ENCODE measurements at regions not wholly inside any gene's neighbourhood (a gene's known extent, or its start where the extent isn't known, plus 50 kb on each side); places are given as distances from the start of the nearest gene placed in this dataset.

GRCh38 chr10:128693493-128694131, 567.4 kb upstream of the MKI67 start:
- Histone ChIP-seq H3K9me2 (replicated peaks; ENCODE audit: control insufficient read depth, low read length) (no peaks in the 10 kb centered on the region), H3K36me3 (ENCODE audit: control insufficient read depth, low read length) (no peaks in the 10 kb centered on the region), H3K27ac (ENCODE audit: low read depth, low read length) (no peak overlapping the region), H3F3A (ENCODE audit: control insufficient read depth, insufficient read depth) (no peaks in the 10 kb centered on the region), H4K20me1 (ENCODE audit: control insufficient read depth, insufficient read depth, low read depth, low read length) (no peaks in the 10 kb centered on the region), H3K27me3 (ENCODE audit: control insufficient read depth, low read length) (no peaks in the 10 kb centered on the region), H3K79me2 (ENCODE audit: control insufficient read depth, low read length) (no peaks in the 10 kb centered on the region), H3K9me3 (ENCODE audit: control insufficient read depth, insufficient read depth, low read length) (no peaks in the 10 kb centered on the region), H3K4me2 (ENCODE audit: low read length) (no peak overlapping the region), H3K4me1 (ENCODE audit: control insufficient read depth, low read length) (no peaks in the 10 kb centered on the region), H3K4me3 (ENCODE audit: low read length) (no peak overlapping the region)
- TF ChIP-seq CTCF (IDR thresholded peaks at IDR 0.05; ENCODE audit: low read depth, low read length, poor library complexity, severe bottlenecking) = no peak
- no peak for TF ChIP-seq EZH2phosphoT487 (IDR thresholded peaks at IDR 0.05; ENCODE audit: borderline replicate concordance, low read length)

- H3K36me3 ChIP-seq (ENCODE audit: control insufficient read depth, low read length) = no peaks in the 10 kb centered on the region
- no peak overlapping the region for H3K27ac ChIP-seq (ENCODE audit: low read depth, low read length)
- no peaks in the 10 kb centered on the region for H4K20me1 ChIP-seq (ENCODE audit: control insufficient read depth, insufficient read depth, low read depth, low read length)
- H3F3A ChIP-seq (ENCODE audit: control insufficient read depth, insufficient read depth) = no peaks in the 10 kb centered on the region
- H3K4me1 ChIP-seq (ENCODE audit: control insufficient read depth, low read length) = no peaks in the 10 kb centered on the region
- no peaks in the 10 kb centered on the region for H3K9me3 ChIP-seq (ENCODE audit: control insufficient read depth, insufficient read depth, low read length)
- H3K9me2 ChIP-seq (replicated peaks; ENCODE audit: control insufficient read depth, low read length) = no peaks in the 10 kb centered on the region
- H3K4me3 ChIP-seq (ENCODE audit: low read length) = no peak overlapping the region
- TF ChIP-seq EZH2phosphoT487 (IDR thresholded peaks at IDR 0.05; ENCODE audit: borderline replicate concordance, low read length) (no peak), CTCF (IDR thresholded peaks at IDR 0.05; ENCODE audit: low read depth, low read length, poor library complexity, severe bottlenecking) (no peak)
- no peak overlapping the region for H3K4me2 ChIP-seq (ENCODE audit: low read length)
- no peaks in the 10 kb centered on the region for H3K79me2 ChIP-seq (ENCODE audit: control insufficient read depth, low read length)
- H3K27me3 ChIP-seq (ENCODE audit: control insufficient read depth, low read length) = no peaks in the 10 kb centered on the region
Observed at GRCh38 chr10:128694168-128694850, 568.1 kb upstream of the MKI67 start.

GRCh38 chr10:128694851-128695725, 568.9 kb upstream of the MKI67 start:
- H3F3A ChIP-seq (ENCODE audit: control insufficient read depth, insufficient read depth) = no peaks in the 10 kb centered on the region
- H3K27me3 ChIP-seq (ENCODE audit: control insufficient read depth, low read length) = no peaks in the 10 kb centered on the region
- no peaks in the 10 kb centered on the region for H3K36me3 ChIP-seq (ENCODE audit: control insufficient read depth, low read length)
- no peaks in the 10 kb centered on the region for H4K20me1 ChIP-seq (ENCODE audit: control insufficient read depth, insufficient read depth, low read depth, low read length)
- TF ChIP-seq CTCF (IDR thresholded peaks at IDR 0.05; ENCODE audit: low read depth, low read length, poor library complexity, severe bottlenecking) (no peak), EZH2phosphoT487 (IDR thresholded peaks at IDR 0.05; ENCODE audit: borderline replicate concordance, low read length) (no peak)
- no peaks in the 10 kb centered on the region for H3K9me2 ChIP-seq (replicated peaks; ENCODE audit: control insufficient read depth, low read length)
- H3K4me1 ChIP-seq (ENCODE audit: control insufficient read depth, low read length) = no peaks in the 10 kb centered on the region
- H3K4me3 ChIP-seq (ENCODE audit: low read length) = no peak overlapping the region
- no peaks in the 10 kb centered on the region for H3K79me2 ChIP-seq (ENCODE audit: control insufficient read depth, low read length)
- H3K27ac ChIP-seq (ENCODE audit: low read depth, low read length) = no peak overlapping the region
- no peak overlapping the region for H3K4me2 ChIP-seq (ENCODE audit: low read length)
- no peaks in the 10 kb centered on the region for H3K9me3 ChIP-seq (ENCODE audit: control insufficient read depth, insufficient read depth, low read length)

All from DOHH2 (cell line).